ENCODE measurements at regions not wholly inside any gene's neighbourhood (a gene's known extent, or its start where the extent isn't known, plus 50 kb on each side); places are given as distances from the start of the nearest gene placed in this dataset.
A peak's percentile ranks its signal among the peaks of the same experiment; 100 is the strongest.

DNA sequence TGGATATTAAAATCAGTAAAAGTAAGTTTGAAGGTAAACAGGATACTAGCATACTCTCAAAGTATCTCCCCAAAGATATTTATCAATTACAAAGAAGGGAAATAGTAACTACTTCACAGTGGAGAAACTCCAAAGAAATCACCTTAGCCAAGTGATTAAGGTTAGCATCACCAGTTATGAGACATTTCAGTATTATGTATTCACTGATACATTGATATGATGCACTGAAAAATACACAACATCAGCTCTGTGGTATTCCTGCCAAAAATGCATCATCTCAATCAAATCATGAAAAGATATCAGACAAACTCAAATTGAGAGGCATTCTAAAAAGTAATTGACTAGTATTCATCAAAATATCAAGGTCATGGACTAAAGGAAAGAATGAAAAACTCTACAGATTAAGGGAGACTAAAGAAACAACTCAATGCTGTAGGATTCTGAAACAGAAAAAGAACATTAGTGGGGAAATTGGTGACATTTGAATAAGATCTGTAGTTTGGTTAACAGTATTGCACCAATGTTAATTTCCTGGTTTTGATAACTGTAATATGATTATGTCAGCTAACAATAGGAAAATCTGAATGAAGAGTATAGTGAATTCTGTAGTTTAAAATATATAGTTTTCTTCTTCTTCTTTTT lies 215.4 kb downstream of the UACA start:
- no peak for DNase-seq

DNA sequence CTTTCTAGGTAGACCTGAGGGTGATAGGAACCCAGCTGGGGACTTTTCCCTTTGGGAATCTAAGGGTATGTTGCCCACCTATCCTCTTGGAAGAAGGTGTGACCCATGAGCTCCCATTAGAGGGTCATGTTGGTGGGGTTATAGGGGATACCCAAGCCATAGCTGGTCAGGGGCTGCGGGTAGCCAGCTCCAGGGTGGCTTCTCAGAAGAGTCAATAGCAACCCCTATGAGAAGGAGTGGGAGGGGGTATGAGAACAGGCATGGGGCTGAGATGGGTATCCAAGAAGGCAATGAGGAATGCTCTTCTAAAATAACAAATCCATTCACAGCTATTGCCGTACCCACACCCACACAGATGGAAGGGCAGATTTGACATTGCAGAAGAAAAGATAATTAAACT lies 217.8 kb downstream of the UACA start:
- DNase-seq, result no peak

DNA sequence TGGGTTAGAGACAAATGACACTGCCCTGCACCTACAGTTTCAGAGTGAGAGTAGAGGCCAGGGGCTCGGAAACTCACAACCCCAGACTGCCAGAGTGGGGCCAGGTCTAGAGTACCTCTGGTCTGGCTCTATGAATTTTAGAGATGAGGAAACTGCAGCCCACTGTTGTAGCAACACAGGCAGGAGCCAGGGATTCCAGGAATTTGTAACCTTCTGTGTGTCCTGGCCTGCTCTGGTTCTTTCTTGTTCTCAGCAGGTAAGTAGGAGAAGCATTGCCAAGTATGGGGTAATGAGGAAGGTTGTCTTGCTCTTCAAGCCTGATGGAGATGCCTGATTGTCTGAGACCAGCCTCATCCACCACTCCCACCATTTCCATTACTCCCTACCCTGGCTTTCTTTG lies 221.8 kb downstream of the UACA start:
- no peak for DNase-seq

DNA sequence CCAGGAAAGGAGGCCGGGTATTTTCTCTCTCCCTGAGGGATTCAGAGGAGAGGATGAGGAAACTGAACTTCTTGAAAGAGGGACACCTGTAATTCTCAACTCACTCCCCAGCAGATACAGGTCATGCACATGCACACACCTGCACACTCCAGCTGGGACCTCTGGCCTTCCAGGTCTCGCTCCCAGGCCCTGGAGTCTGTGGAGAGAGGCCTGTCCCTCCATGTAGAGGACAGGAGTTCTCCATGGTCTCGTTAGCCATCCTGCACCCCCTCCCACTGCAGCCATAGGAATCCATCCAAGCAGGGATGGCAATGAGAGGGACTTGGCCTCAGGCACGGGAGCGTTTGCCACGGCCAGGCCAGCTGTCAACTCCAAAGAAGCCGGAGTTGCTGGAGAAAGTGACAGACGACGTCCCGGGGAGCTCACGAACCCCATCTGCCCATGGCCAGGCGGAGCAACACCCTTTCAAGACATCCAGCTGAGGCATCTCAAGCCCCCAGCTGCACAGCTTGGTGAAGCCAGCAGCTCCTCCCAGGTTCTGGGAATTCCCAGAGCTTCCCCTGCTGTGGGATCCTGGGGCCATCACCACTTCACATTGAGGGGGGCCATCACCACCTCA lies 223.3 kb downstream of the UACA start:
- no peak for DNase-seq

DNA sequence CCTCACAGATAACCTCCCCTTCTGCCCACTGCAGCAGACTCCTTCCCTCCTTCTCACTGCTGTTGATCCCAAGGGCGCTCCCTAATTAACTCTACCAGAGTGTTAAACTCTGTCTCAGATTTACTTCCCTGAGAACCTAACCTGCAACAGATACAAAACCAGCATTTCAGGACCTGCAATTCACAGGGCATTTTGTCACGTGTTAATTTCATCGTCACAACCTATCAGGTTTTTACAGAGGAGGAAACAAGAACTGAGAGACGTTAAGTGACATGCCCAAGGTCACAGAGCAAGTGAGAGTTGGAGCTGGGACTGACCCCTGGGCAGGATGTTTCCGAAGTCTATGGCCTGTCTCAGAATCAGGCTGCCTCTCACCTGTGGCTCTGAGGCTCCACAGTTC lies 223.9 kb downstream of the UACA start:
- DNase-seq, result no peak

DNA sequence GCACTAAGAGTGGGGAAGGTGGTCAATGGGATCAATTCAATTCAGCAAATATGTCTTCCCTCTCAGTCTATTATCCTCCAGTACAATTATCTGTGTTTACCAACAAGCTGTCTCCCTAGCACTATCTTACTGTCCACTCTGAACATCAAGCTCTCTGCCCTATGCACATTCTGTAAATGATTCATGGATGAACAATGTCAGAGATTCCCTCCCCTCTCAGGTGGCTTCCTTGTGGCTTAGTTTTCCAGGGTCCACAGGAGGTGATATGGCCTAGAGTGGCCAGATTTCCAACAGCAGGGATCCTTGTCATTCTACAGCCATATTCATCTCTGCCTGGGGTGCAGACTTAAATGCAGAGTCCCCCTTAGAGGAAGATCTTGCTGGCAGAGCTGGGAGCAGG lies 225.1 kb downstream of the UACA start:
- DNase-seq, result no peak

DNA sequence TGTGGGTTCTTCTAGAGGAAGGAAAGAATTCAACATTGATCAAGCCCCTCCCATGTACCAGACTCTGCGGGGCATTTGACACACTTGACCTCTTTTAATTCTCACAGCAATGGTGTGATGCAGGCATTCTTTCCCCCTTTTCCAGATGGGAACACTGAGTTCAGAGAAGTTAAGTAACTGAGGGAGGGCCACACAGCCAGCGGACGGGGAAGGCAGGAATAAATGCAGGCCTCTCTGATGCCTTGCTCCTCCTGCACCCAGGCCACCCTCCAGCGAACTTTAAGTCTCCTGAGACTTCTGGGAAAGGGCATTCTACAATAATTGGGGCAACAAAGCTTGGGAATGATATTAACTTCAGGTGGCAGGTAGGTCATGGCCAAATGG lies 227.4 kb downstream of the UACA start:
- no peak for DNase-seq

DNA sequence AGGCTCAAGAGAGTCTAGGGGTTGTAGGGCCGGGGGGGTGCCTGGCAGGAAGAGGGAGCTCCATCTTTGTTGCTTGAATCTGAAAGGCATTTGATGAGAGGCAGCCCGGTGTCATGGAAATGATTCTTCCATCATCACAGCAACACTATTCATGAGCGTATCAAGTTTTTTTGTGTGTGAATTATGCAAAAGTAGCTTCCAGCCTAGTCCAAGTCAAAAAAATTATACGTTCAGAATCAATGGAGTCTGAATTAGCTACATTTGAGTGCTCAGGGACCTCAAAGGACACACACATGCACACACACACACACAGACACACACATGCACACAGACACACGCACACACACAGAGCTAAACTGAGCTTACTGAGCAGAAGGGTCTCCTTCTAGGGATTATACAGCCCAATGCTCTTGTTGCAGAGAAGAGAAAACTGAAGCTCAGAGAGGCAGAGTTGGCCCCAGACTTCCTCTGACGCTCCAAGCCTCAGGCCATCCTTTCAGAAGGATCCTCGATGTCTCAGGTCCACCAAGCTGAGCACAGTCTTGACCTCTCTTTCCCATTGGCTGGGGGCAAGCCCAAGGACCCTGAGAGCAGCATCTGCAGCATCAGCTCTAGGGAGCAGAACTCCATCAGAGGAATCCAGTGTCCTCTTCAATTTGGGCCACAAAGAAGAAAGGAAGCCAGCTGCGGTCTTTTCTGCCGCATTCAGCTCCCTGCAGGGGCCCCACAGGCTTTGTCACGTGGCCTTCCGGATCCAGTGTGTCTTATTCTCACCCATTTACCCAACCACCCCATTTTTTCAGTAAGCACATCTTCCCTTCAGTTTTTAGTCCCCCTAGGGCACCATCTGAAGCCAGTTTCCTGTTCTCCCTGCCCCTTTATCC lies 228.0 kb downstream of the UACA start:
- DNase-seq, result peak; percentile 86

DNA sequence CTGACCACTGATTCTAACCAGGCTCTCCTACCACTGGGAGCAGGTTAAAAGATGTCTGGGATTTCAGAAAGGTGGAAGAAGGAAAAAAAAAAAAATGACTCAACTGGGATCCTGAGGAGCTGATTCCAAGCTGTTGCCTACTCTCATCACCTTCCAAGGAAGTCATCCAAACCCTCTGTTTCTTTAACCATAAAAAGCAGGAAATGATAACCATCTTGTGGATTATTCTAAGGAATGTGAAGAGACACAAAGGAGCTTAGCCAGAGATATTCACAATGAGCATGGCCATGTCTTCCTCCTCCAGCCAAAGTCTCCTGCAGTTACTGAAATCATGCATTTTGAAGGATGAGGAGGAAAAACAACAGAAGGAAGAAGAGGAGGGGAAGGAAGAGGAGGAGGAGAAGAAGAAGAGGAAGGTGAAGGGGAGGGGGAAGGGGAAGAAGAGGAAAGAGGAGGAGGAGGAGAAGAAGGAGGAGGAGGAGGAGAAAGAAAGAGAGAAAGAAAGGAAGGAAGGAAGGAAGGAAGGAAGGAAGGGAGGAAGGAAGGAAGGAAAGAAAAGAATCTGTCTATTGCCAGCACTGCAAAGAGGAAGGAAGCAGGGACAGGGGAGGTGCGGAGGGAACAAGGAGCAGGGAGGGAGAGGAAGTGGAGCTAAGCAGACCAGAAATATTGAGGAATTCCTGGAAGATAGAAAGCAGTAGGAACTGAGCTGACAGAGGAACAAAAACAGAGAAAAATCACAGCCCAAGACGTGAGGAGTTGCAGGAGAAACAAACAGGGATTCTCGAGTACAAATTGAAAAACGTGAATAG lies 229.2 kb downstream of the UACA start:
- DNase-seq, result peak; percentile 30

DNA sequence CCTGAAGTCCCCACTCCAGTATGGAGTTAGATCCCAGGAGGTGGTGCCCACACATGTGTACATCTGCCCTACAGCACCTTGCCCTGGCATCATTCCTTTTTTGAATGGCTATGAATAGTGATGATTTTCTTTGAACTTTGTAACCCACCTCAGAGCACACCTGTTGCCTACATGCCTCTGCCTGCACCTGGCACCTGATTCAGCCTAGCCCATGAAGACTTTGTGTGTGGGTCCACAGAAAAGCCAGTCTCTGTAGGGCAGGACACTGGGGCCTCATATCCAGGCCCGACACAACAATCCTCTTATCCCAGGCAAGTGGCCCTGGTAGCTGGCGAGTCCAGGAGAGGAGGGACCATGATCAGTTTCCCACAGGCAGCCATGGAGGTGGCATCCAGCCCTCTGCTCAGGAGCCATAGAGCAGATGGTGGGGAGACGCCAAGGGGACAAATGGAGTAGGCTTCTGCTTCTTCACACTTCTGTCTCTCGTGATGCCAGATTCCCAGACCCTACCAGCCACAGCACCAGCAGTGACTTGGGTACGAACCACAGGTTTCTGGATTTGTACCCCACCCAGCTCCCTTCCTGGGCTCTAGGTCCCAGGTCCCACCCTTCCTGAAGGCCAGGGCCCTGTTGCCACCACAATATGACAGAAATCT lies 230.7 kb downstream of the UACA start:
- DNase-seq, result no peak

DNA sequence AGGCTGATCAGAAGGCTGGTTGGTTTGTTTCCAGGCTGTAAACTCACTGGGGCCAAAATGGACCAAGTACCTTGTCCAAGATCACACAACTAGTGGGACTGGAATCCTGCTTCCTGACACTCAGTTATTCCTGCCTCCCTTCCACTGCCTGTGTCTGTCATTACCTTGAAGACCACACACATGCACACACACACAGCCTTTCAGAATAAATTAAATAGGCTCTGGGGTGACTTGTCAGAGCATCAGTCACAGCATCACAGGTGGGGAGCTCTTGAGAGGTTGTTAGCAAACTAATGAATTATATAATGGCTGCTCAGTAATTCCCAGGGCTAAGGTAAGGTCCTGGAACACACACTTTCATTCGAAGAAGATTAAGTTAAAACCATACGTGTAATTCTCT lies 231.8 kb downstream of the UACA start:
- no peak for DNase-seq

DNA sequence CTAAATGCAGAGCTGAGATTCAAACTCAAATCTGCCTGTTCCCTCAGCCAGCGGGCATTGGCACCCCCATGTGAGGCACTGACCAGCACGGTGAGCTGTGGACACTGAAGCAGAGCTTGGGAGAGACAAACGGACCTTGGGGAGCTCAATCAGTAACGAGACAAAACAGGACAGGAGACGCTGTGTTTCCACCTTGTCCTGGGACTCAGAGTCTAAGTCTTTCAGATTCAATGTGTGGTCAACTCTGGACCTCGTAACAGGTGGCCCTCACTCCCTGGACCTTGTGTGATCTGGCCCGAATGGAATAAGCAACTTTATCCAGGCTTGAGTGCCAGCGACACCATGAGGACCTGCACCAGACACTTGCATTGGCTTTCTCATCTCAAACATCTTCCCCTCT lies 232.5 kb downstream of the UACA start:
- DNase-seq, result no peak

DNA sequence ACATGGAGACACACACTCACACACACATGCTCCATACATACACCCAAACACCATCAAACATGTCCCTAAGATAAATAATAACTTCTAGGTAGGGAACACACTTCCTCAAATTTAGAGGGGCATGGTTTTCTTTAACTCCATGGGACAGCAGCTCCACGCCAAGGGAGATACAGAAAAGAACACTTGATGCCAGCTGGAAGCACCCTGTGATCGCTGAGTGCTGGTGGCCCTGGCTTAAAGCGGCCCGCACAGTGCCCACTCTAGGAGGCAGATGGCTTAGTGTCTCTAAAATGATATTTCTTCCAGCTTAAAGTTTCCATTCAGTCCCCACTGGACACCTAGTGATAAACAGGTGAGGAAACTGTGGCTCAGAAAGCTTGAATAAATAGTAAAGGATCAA lies 232.9 kb downstream of the UACA start:
- DNase-seq, result no peak

DNA sequence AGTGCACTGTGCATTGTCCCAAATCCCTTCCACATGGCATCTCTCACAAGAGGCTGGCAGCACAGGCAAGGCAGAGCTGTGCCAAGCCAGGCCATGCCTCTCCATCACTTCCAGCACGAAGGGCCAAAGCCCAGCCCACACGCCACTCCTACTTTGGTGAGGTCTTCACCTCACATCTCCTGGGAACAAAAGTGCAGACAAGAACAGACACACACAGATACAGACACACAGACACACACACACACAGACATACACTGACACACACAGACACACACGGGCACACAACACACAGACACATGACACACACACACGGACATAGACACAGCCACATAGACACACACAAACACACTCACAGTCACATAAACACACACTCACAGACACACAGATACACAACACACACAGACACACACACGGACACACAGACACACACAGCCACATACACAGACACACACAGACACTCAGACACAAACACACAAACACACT lies 233.3 kb downstream of the UACA start:
- no peak for DNase-seq

DNA sequence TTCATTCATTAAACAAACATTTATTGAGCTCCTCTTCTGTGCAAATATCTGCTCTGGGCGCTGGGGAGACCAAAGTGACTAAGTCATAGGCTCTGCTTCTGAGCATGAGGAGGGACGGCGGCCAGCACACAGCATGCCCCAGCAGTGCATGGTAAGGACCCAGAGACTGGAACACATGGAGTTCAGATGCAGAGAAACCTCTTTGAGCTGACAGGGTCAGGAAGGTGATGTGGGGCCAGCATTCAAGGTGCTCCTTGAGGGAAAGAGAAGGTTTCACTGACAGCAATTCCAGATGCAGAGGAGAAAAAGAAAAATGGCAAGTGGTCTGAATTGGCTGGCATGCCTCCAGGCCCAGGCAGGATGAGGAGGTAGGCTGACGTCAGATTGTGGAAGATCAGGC lies 234.5 kb downstream of the UACA start:
- no peak for DNase-seq

DNA sequence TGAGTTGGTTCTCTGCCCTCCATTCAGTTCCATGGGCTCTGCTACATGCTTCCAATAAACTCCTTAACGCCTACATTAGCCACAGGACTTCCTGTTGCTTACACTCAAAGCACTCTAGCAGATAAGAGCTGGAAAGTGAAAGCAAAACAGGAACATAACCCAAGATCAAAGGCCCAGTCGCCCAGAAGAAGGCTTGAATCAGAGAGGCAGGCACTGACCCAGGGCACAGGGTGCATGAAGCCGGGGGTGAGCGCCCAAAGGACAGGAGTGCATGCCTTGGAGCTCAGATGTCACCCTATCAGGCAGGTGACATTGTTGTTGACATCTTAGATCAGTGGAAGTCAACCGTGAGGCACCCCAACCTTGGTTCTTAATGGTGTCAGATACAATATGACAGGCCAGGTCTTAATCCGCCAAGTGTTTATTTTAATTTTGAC lies 235.1 kb downstream of the UACA start:
- DNase-seq, result peak; percentile 93

DNA sequence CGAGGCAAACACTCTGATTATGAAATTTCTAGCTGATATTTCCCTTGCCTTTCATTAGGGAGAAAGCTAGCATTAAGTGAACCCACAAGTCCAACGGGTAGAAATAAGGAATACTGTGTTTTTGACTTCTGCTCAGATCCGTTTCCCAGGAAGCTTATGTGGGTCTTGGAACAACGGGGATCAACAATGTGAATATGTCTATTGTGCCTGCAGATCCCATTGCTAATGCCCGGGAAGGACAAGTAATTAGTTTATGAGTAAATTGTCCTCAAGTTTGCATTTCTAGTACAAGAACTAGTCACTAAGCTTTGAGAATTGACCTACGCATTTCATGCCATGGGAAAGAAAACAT lies 236.4 kb downstream of the UACA start:
- DNase-seq, result no peak

DNA sequence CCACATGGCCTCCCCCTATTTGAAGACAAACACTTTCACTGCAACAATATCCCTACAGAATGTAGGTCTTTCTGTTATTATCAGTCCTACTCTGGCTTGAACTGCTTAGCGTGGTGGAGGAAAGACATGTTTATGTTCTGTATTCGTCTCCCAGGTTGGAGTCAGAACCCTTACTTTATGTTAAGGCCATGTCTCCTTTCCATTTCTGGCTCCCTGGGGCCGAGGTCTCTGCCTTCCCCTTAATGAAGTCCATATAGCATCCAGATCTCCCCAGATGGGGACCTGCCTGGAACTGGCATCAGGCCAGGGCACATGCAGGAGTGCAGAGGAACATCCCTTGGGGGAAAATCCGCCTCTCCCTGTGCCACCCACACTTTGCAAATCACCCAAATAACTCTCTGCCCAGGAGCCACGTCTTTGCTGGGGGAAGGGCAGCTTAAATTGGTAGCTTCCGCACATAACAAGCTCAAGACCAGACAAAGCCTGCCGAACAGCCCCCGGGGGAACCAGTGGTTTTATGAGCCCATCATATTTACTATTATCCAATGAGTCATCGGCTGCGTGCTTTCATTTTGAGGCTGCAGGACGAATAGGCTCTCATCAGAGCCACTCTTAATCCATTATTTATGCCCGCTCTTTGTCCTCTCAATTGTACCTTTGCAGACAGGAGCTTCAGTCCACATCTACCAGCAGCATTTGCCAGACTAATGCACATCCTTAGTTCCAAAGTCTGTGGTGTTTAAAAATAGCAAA lies 237.0 kb downstream of the UACA start:
- DNase-seq, result peak; percentile 65

DNA sequence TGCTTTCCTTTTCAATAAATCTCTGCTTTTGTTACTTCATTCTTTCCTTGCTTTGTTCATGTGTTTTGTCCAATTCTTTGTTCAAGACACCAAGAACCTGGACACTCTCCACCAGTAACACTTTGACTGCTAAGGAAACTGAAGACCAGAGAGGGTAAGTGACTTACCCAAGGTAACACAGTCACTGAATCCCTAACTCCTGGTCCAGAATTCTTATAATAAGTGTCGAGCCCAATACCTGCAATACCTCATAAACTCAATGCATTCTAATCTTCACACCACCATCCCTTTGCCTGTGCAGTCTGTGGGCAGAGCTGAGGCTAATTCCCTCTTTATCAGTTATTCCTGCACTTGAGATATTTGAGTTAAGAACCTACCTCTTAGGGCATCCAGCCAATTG lies 237.8 kb downstream of the UACA start:
- DNase-seq, result no peak

DNA sequence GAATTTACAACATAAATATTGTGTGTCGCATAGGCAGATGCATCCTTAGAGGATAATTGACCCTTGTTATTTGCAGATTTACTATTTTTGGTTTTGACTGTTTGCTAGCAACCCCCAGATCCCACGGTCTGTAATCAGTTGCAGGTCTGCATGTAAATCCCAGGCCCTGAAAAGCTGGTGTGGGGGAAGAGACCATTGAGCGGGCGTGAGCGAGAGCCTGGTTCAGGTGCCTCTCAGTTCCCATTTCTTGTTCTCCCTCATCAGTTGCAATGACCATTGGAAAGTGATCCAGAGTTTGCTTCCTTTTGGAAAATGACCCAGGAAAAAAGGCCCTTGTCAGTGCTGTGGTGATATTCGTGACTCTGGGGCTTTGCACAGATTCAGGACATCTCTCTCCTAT lies 238.9 kb downstream of the UACA start:
- DNase-seq, result no peak

DNA sequence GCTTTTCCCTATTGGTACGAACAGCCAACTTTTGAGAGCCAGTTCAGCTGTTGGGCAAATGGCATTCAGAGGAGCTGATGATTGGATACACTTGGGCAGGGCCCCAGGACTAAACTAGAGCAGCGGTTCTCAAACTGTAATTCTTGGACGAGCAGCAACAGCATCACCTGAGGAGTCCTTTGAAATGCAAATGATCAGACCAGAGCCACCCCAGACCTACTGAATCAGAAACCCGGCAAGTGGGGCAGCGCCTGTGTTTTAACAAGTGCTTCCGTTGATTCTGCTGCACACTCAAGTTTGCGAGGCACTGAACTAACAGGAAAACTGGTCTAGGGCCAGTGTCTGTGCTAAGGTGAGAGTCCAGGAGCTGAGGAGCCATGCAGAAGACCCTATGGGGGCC lies 239.7 kb downstream of the UACA start:
- no peak for DNase-seq

DNA sequence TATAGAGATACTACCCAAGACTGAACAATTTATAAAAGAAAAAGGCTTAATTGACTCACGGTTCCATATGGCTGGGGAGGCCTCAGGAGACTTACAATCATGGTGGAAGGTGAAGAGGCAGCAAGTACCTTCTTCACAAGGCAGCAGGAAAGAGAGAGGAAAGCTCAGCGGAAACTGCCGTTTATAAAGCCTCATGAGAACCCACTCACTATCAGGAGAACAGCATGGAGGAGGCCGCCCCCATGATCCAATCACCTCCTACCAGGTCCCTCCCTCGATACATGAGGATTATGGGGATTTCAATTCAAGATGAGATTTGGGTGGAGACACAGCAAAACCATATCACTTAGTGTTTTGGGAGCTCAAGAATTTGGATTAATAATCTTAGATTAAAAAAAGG lies 240.2 kb downstream of the UACA start:
- DNase-seq, result no peak

All from MV-4-11 (cell line).